AG04450 (cell line): ENCODE measurements at regions not wholly inside any gene's neighbourhood (a gene's known extent, or its start where the extent isn't known, plus 50 kb on each side); places are given as distances from the start of the nearest gene placed in this dataset.

Source experiments
- CTCF ChIA-PET: fragments of 300-600, 350-600 bp; formaldehyde crosslinking; extraction: SDS; loops from one replicate; lab custom pipeline; 2022; ENCODE audit warnings: antibody characterized with exemption, inconsistent platforms; lab: Charles Lee
- POLR2A ChIA-PET: fragments of 350-600 bp; formaldehyde crosslinking; extraction: SDS; loops from one replicate; lab custom pipeline; 2021; ENCODE audit warnings: antibody characterized with exemption, inconsistent platforms; lab: Yijun Ruan, JAX
- DNase-seq: peaks from one replicate; pipeline ENCODE4 v3.0.0-alpha.2; 2011; ENCODE audit warnings: low read depth, low spot score
- H3K27ac ChIP-seq: one replicate; pipeline ENCODE4 v1.5.1; 2012; ENCODE audit warnings: low read depth, low read length, control low read depth
- H3K27me3 ChIP-seq: one replicate; pipeline ENCODE4 v1.6.0; 2012; ENCODE audit warnings: low read length; ENCODE audit not compliant: control insufficient read depth, insufficient read depth
- H3K4me3 ChIP-seq: 2 replicates; pipeline ENCODE4 v1.5.1; 2011; ENCODE audit warnings: mild to moderate bottlenecking, low read depth, low read length, control low read depth
- H3K9me3 ChIP-seq: 2 replicates; pipeline ENCODE4 v1.5.1; 2012; ENCODE audit warnings: low read length; ENCODE audit not compliant: control insufficient read depth, insufficient read depth
- CTCF ChIP-seq: IDR thresholded peaks from 2 replicates; pipeline ENCODE4 v1.5.1; 2011; ENCODE audit warnings: low read depth, low read length, control low read depth, inconsistent platforms

- Histone ChIP-seq H3K9me3 (no peaks in the 10 kb centered on the region; the same call in 1 of the 2 replicates), H3K4me3 (no peak overlapping the region), H3K27me3 (peaks cover 12% of the 10 kb centered on the region), H3K27ac (no peak overlapping the region)
- POLR2A ChIA-PET, result no interaction called here
- CTCF ChIA-PET, result interaction anchor here (1.0 kb wide), 1 partner anchor 144 kb away, joined by 5 read pairs; no protein-coding TSS in a partner anchor
- no peak for DNase-seq
- no peak for TF ChIP-seq CTCF
Observed at GRCh38 chr7:131652934-131653333, 96.5 kb upstream of the PODXL start.

- no peak for TF ChIP-seq CTCF
- no peaks in the 10 kb centered on the region; the same call in 1 of the 2 replicates for H3K9me3 ChIP-seq
- no peak for DNase-seq
- H3K27ac ChIP-seq, result no peak overlapping the region
- ChIA-PET POLR2A (no interaction called here), CTCF (no interaction called here)
- peaks cover 10% of the 10 kb centered on the region for H3K27me3 ChIP-seq
- H3K4me3 ChIP-seq, result no peak overlapping the region
Observed at GRCh38 chr7:131652194-131652593, 95.8 kb upstream of the PODXL start.

- no peaks in the 10 kb centered on the region for H3K27me3 ChIP-seq
- POLR2A ChIA-PET, result no interaction called here
- no peak overlapping the region for H3K4me3 ChIP-seq
- TF ChIP-seq CTCF, result no peak
- no peaks in the 10 kb centered on the region for H3K9me3 ChIP-seq
- CTCF ChIA-PET, result interaction anchor here (0.8 to 1.3 kb wide), 2 partner anchors 24 to 137 kb away, joined by 3 read pairs; no protein-coding TSS in a partner anchor
- no peak overlapping the region for H3K27ac ChIP-seq
- no peak for DNase-seq
Observed at GRCh38 chr7:131649879-131650278, 93.5 kb upstream of the PODXL start.

GRCh38 chr7:131649003-131649541 lies 92.6 kb upstream of the PODXL start:
- TF ChIP-seq CTCF, result no peak

GRCh38 chr7:131648491-131648890 lies 92.1 kb upstream of the PODXL start:
- no peak for DNase-seq
- H3K27me3 ChIP-seq, result no peaks in the 10 kb centered on the region
- TF ChIP-seq CTCF, result no peak
- H3K9me3 ChIP-seq, result no peaks in the 10 kb centered on the region
- POLR2A ChIA-PET, result no interaction called here
- H3K4me3 ChIP-seq, result no peak overlapping the region
- CTCF ChIA-PET, result interaction anchor here (0.6 to 1.3 kb wide), 2 partner anchors 13 to 23 kb away, joined by 3 read pairs; no protein-coding TSS in a partner anchor
- no peak overlapping the region for H3K27ac ChIP-seq

More at GRCh38 chr7:131649003-131649541, 92.6 kb upstream of the PODXL start:
- no peak for DNase-seq
- Histone ChIP-seq H3K27me3 (no peaks in the 10 kb centered on the region), H3K9me3 (no peaks in the 10 kb centered on the region), H3K4me3 (no peak overlapping the region), H3K27ac (no peak overlapping the region)
- CTCF ChIA-PET, result interaction anchor here (0.8 to 1.3 kb wide), 2 partner anchors 23 to 136 kb away, joined by 3 read pairs; no protein-coding TSS in a partner anchor
- POLR2A ChIA-PET, result no interaction called here
